ENCODE measurements at regions not wholly inside any gene's neighbourhood (a gene's known extent, or its start where the extent isn't known, plus 50 kb on each side); places are given as distances from the start of the nearest gene placed in this dataset.

DNA sequence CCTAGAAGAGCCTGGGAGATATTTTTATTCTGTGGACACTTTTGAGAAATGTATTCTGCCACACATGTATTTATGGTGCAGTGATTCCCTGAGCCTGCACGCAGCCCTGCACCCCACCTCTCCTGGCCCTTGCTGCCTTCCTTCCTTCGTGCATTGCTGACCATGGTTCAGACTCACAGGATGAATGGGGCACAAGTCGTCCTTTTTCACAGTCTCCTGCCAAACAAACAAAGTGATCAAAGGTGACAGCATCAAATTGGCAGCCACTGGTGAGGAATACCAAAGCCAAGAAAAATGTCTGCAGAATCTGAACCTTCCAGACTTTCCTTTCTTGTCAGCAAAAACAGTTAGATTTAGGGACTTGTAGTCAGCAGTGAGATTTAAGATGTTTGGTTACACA, 215.0 kb downstream of the ACTR3B start:
- no peak for DNase-seq (ENCODE audit: low read depth)
- FAIRE-seq = no peak
- H3K4me3 Mint-ChIP-seq (ENCODE audit: unreplicated experiment) = no peak overlapping the region
- H2AFZ ChIP-seq (ENCODE audit: low read depth, low read length) = no peak overlapping the region
- H3K27ac ChIP-seq (ENCODE audit: low read depth, low read length) = no peak overlapping the region
- no peaks in the 10 kb centered on the region for H3K79me2 ChIP-seq (ENCODE audit: insufficient read depth, low read length)
- H3K36me3 Mint-ChIP-seq (ENCODE audit: low read depth, unreplicated experiment) = no peaks in the 10 kb centered on the region
- H3K4me1 Mint-ChIP-seq (ENCODE audit: low read depth, unreplicated experiment) = no peaks in the 10 kb centered on the region
- no peak overlapping the region for H3K4me3 ChIP-seq (ENCODE audit: insufficient read depth, low read depth, low read length)
- H3K9me3 ChIP-seq (ENCODE audit: insufficient read depth, low read depth, low read length) = no peaks in the 10 kb centered on the region
- no peak overlapping the region for H3K9ac ChIP-seq (ENCODE audit: low read length)
- H3K27me3 ChIP-seq (ENCODE audit: insufficient read depth, low read length) = no peaks in the 10 kb centered on the region
- peaks cover 12% of the 10 kb centered on the region for H3K27me3 Mint-ChIP-seq (ENCODE audit: low read depth, unreplicated experiment)
- no peaks in the 10 kb centered on the region for H4K20me1 ChIP-seq (ENCODE audit: insufficient read depth, low read length)
- no peaks in the 10 kb centered on the region for H3K4me1 ChIP-seq (ENCODE audit: insufficient read depth, low read length)
- no peaks in the 10 kb centered on the region for H3K36me3 ChIP-seq (ENCODE audit: insufficient read depth, low read length)
- no peak for TF ChIP-seq EZH2 (IDR thresholded peaks at IDR 0.05; ENCODE audit: insufficient read depth, low read length)
- TF ChIP-seq, protein P1, sequence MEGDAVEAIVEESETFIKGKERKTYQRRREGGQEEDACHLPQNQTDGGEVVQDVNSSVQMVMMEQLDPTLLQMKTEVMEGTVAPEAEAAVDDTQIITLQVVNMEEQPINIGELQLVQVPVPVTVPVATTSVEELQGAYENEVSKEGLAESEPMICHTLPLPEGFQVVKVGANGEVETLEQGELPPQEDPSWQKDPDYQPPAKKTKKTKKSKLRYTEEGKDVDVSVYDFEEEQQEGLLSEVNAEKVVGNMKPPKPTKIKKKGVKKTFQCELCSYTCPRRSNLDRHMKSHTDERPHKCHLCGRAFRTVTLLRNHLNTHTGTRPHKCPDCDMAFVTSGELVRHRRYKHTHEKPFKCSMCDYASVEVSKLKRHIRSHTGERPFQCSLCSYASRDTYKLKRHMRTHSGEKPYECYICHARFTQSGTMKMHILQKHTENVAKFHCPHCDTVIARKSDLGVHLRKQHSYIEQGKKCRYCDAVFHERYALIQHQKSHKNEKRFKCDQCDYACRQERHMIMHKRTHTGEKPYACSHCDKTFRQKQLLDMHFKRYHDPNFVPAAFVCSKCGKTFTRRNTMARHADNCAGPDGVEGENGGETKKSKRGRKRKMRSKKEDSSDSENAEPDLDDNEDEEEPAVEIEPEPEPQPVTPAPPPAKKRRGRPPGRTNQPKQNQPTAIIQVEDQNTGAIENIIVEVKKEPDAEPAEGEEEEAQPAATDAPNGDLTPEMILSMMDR (IDR thresholded peaks at IDR 0.05; ENCODE audit: insufficient read depth, low read depth, low read length) = no peak
- H3K9me3 Mint-ChIP-seq (ENCODE audit: unreplicated experiment) = peaks cover 20% of the 10 kb centered on the region
- no peak overlapping the region for H3K4me2 ChIP-seq (ENCODE audit: low read length)
- no peak overlapping the region for H3K27ac Mint-ChIP-seq (ENCODE audit: unreplicated experiment)

DNA sequence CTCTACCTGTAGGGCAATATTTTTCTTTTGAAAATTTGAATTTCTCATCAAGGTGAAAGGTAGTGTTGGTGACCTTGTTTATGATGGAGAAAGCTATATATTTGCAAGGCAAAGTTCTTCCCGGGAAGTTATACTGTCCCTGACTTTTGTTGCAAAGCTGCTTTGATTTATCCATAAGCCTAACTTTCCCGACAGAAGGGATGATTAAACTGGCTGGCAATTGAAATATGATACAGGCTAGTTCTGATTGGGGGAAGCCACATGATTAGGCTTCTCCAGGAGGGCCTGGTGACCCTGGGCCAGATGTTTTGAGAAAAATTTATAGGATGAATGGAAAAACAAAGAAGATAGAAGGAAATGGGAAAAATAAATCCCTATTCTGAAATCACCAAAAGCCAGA, 215.5 kb downstream of the ACTR3B start:
- H3K9me3 Mint-ChIP-seq (ENCODE audit: unreplicated experiment) = peaks cover 18% of the 10 kb centered on the region
- H3K4me1 ChIP-seq (ENCODE audit: insufficient read depth, low read length) = no peaks in the 10 kb centered on the region

DNA sequence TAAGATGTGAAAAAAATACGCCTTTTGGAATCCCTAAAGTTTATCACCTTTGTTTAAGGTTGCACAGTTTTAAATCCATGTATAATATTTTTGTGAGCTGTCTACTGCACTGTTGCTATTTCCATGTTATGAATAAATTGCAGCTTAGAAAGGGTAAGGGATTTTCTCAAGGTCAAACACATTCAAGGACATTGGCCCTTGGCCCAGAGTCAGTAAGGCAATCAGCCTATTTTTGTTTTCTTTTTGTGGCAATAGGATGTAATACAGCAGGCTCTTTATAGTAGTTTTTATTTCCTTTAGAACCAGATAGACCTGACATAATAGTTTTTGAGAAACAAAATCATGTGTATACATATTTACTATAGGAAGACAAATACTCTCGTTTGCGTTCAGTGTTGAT, 219.8 kb downstream of the ACTR3B start:
- Histone ChIP-seq H3K4me3 (ENCODE audit: insufficient read depth, low read depth, low read length) (no peak overlapping the region), H3K4me1 (ENCODE audit: insufficient read depth, low read length) (no peaks in the 10 kb centered on the region), H3K9me3 (ENCODE audit: insufficient read depth, low read depth, low read length) (no peaks in the 10 kb centered on the region), H3K27me3 (ENCODE audit: insufficient read depth, low read length) (no peaks in the 10 kb centered on the region), H3K9ac (ENCODE audit: low read length) (no peak overlapping the region), H4K20me1 (ENCODE audit: insufficient read depth, low read length) (no peaks in the 10 kb centered on the region), H3K4me2 (ENCODE audit: low read length) (no peak overlapping the region), H2AFZ (ENCODE audit: low read depth, low read length) (no peak overlapping the region), H3K79me2 (ENCODE audit: insufficient read depth, low read length) (no peaks in the 10 kb centered on the region), H3K36me3 (ENCODE audit: insufficient read depth, low read length) (no peaks in the 10 kb centered on the region), H3K27ac (ENCODE audit: low read depth, low read length) (no peak overlapping the region)
- DNase-seq (ENCODE audit: low read depth) (no peak), FAIRE-seq (no peak)
- H3K4me1 Mint-ChIP-seq (ENCODE audit: low read depth, unreplicated experiment) = no peaks in the 10 kb centered on the region
- peaks cover 2% of the 10 kb centered on the region for H3K9me3 Mint-ChIP-seq (ENCODE audit: unreplicated experiment)
- H3K36me3 Mint-ChIP-seq (ENCODE audit: low read depth, unreplicated experiment) = no peaks in the 10 kb centered on the region
- H3K27me3 Mint-ChIP-seq (ENCODE audit: low read depth, unreplicated experiment) = peaks cover 3% of the 10 kb centered on the region
- H3K27ac Mint-ChIP-seq (ENCODE audit: unreplicated experiment) = no peak overlapping the region
- no peak for TF ChIP-seq EZH2 (IDR thresholded peaks at IDR 0.05; ENCODE audit: insufficient read depth, low read length)
- TF ChIP-seq, protein P1 (IDR thresholded peaks at IDR 0.05; ENCODE audit: insufficient read depth, low read depth, low read length) = no peak
- H3K4me3 Mint-ChIP-seq (ENCODE audit: unreplicated experiment) = no peak overlapping the region

More for the DNA sequence above, 215.5 kb downstream of the ACTR3B start:
- no peaks in the 10 kb centered on the region for H3K36me3 ChIP-seq (ENCODE audit: insufficient read depth, low read length)
- FAIRE-seq (no peak), DNase-seq (ENCODE audit: low read depth) (no peak)
- H2AFZ ChIP-seq (ENCODE audit: low read depth, low read length) = no peak overlapping the region
- no peak overlapping the region for H3K27ac ChIP-seq (ENCODE audit: low read depth, low read length)
- H3K4me3 Mint-ChIP-seq (ENCODE audit: unreplicated experiment) = no peak overlapping the region
- no peaks in the 10 kb centered on the region for H3K4me1 Mint-ChIP-seq (ENCODE audit: low read depth, unreplicated experiment)
- H3K9me3 ChIP-seq (ENCODE audit: insufficient read depth, low read depth, low read length) = no peaks in the 10 kb centered on the region
- no peaks in the 10 kb centered on the region for H3K27me3 ChIP-seq (ENCODE audit: insufficient read depth, low read length)
- no peaks in the 10 kb centered on the region for H3K79me2 ChIP-seq (ENCODE audit: insufficient read depth, low read length)
- no peak overlapping the region for H3K27ac Mint-ChIP-seq (ENCODE audit: unreplicated experiment)
- no peak overlapping the region for H3K4me3 ChIP-seq (ENCODE audit: insufficient read depth, low read depth, low read length)
- no peak overlapping the region for H3K4me2 ChIP-seq (ENCODE audit: low read length)
- H3K27me3 Mint-ChIP-seq (ENCODE audit: low read depth, unreplicated experiment) = peaks cover 12% of the 10 kb centered on the region
- H3K9ac ChIP-seq (ENCODE audit: low read length) = no peak overlapping the region
- H3K36me3 Mint-ChIP-seq (ENCODE audit: low read depth, unreplicated experiment) = no peaks in the 10 kb centered on the region
- no peak for TF ChIP-seq EZH2 (IDR thresholded peaks at IDR 0.05; ENCODE audit: insufficient read depth, low read length)
- TF ChIP-seq, protein P1 (IDR thresholded peaks at IDR 0.05; ENCODE audit: insufficient read depth, low read depth, low read length) = no peak
- H4K20me1 ChIP-seq (ENCODE audit: insufficient read depth, low read length) = no peaks in the 10 kb centered on the region
